Liver (tissue), 3 donors: ENCODE measurements at regions not wholly inside any gene's neighbourhood (a gene's known extent, or its start where the extent isn't known, plus 50 kb on each side); places are given as distances from the start of the nearest gene placed in this dataset.
"Not testable (repeated sequence)": the region's sequence is repeated elsewhere in the genome, so short reads cannot be mapped to it uniquely, and the experiment has no call there.

ENCODE experiments used
- RAD21 ChIP-seq, 2 donors: IDR thresholded peaks; 2 replicates each; pipeline ENCODE4 v1.6.1; 2016; ENCODE audit warnings: antibody characterized with exemption in 2 of 2, mild to moderate bottlenecking in 2 of 2
- TF ChIP-seq, protein P1 (sequence below): fragments of 150-350 bp; IDR thresholded peaks from 2 replicates; pipeline ENCODE4 v1.5.1; 2017; ENCODE audit warnings: improper control_type of control experiment, low read depth, low read length; ENCODE audit not compliant: missing input control
- TF ChIP-seq, protein P2 (sequence below): IDR thresholded peaks from 2 replicates; pipeline ENCODE4 v1.6.1; 2016; ENCODE audit warnings: antibody characterized with exemption
- donor health status: healthy.
- donor health status: healthy.

DNA sequence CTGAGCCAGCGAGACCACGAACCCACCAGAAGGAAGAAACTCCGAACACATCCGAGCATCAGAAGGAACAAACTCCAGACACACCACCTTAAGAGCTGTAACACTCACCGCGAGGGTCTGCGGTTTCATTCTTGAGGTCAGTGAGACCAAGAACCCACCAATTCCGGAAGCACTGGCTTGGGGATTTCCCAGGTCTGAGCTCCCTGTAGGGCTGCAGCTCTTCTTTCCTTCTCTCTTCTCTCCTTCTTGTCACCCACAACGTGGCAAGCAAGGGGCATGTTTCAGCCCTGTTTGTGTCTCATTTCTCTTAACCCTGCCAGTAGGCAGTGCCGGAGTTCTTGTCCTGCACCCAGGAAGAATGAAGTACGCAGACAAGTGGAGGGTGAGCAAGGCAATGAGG lies 713.0 kb downstream of the CDH9 start:
- TF ChIP-seq, protein P1, sequence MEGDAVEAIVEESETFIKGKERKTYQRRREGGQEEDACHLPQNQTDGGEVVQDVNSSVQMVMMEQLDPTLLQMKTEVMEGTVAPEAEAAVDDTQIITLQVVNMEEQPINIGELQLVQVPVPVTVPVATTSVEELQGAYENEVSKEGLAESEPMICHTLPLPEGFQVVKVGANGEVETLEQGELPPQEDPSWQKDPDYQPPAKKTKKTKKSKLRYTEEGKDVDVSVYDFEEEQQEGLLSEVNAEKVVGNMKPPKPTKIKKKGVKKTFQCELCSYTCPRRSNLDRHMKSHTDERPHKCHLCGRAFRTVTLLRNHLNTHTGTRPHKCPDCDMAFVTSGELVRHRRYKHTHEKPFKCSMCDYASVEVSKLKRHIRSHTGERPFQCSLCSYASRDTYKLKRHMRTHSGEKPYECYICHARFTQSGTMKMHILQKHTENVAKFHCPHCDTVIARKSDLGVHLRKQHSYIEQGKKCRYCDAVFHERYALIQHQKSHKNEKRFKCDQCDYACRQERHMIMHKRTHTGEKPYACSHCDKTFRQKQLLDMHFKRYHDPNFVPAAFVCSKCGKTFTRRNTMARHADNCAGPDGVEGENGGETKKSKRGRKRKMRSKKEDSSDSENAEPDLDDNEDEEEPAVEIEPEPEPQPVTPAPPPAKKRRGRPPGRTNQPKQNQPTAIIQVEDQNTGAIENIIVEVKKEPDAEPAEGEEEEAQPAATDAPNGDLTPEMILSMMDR, result not testable (repeated sequence)
- TF ChIP-seq RAD21 (IDR thresholded peaks at IDR 0.05), result not testable (repeated sequence)
- TF ChIP-seq, protein P2, sequence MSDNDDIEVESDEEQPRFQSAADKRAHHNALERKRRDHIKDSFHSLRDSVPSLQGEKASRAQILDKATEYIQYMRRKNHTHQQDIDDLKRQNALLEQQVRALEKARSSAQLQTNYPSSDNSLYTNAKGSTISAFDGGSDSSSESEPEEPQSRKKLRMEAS, result not testable (repeated sequence)
